Urinary bladder (tissue), 3 donors: ENCODE measurements at regions not wholly inside any gene's neighbourhood (a gene's known extent, or its start where the extent isn't known, plus 50 kb on each side); places are given as distances from the start of the nearest gene placed in this dataset.

Experiments
- DNase-seq: peaks from one replicate; pipeline ENCODE4 v3.0.0-alpha.2; 2015; ENCODE audit errors: extremely low spot score
- H3K27ac ChIP-seq: one replicate; pipeline ENCODE4 v1.5.1; 2013; ENCODE audit warnings: low read depth, mild to moderate bottlenecking, moderate library complexity
- H3K36me3 ChIP-seq: one replicate; pipeline ENCODE4 v1.6.1; 2013; ENCODE audit warnings: mild to moderate bottlenecking, moderate library complexity; ENCODE audit not compliant: insufficient read depth
- H3K4me1 ChIP-seq: one replicate; pipeline ENCODE4 v1.6.1; 2013; ENCODE audit warnings: mild to moderate bottlenecking, moderate library complexity; ENCODE audit not compliant: insufficient read depth
- H3K4me3 ChIP-seq: one replicate; pipeline ENCODE4 v1.5.1; 2013; ENCODE audit warnings: low read depth, low read length
- whole genome bisulfite sequencing: extraction: QIAGEN DNeasy Blood & Tissue Kit; methylation state at CpG from one replicate; pipeline ENCODE4 v1.1.7; 2013; 5-methylcytosine and 5-hydroxymethylcytosine counted together
- donor health status: healthy with polysubstance abuse.
- donor health status: healthy.

DNA sequence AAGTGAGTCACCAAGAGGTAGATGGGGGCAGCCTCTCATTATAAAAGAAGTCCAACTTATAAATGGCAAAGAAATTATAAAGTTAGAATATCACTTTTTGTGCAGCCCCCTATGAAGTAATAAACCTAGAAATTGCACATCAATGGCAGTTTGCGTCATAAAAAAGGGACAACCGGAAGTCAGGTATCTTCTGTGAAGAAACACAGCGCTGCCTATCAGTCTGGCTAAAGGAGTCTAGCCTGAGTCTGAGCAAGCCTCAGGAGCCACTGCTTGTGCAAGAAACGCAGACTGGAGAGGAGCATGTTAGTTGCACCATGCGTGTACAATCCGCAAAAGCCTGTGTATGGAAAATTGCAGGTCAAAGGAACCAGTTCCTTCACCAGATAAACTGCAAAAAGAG is 178.4 kb downstream of the ARRDC4 start:
- H3K36me3 ChIP-seq = no peaks in the 10 kb centered on the region
- no peak overlapping the region for H3K27ac ChIP-seq
- no peak overlapping the region for H3K4me3 ChIP-seq
- H3K4me1 ChIP-seq = no peaks in the 10 kb centered on the region
- DNase-seq = no peak
- 90% methylated on average over 6 of the region's 6 CpGs for WGBS

DNA sequence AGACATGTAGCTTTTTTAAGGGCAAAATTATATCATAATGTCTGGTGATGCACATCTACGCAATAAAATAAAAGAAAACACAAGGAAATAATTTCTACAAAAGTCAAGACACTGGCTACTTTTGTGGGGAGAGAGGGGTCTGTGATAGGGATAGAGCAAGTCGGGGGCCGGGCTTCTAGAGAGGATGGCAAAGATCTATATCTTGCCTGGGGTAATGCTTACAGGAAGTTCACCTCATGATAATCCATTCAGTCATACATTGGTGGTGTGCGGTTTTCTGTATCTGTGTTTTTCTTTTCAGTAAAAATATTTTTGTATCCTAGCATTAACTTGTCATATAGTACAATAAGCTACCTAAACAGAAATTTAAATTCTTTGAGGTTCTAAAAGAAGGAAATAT is 178.8 kb downstream of the ARRDC4 start:
- 80% methylated on average over 4 of the region's 4 CpGs for WGBS
- no peaks in the 10 kb centered on the region for H3K4me1 ChIP-seq
- no peaks in the 10 kb centered on the region for H3K36me3 ChIP-seq
- no peak for DNase-seq
- H3K27ac ChIP-seq = no peak overlapping the region
- no peak overlapping the region for H3K4me3 ChIP-seq

DNA sequence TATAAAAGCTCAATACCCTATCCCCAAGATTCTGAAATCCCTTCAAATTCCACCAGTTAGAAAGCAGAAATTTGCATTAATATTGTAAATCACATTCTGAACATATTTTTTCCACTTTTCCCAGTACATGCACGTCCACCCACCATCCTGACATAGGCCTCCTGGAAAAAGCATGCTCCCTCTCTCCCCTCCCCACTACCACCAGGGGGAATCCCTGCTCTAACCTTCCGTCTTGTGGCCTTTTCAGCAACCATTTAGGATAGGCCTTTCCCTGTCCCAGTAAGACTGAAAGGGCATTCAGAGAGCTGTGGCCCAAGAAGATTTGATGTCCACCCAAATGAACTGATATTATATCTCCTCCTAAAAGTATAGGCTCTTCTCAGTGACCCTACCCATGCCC is 182.1 kb downstream of the ARRDC4 start:
- H3K4me1 ChIP-seq = no peaks in the 10 kb centered on the region
- 84% methylated on average over 2 of the region's 2 CpGs for WGBS

DNA sequence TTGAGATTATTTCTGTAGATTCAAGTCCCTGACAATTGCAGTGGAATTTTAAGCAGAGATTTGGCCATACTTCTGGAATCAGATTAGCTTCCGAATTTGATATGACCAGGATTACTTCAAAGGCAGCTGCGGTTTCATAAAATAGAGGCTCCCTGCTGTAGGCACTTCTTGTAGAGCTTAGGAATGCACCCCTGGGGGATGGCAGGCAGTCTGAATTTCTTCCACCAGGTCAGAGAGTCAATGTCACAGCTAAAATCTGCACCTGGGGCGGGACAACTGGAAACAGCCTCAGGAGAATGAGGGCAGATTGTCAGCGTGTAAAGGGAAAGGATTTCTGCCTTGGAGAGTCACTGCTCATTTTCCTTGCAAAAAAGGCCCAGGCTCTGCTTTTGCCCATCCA is 182.6 kb downstream of the ARRDC4 start:
- no peak for DNase-seq
- H3K4me3 ChIP-seq = no peak overlapping the region
- WGBS = 82% methylated on average over 4 of the region's 4 CpGs
- H3K36me3 ChIP-seq = no peaks in the 10 kb centered on the region
- H3K4me1 ChIP-seq = no peaks in the 10 kb centered on the region
- no peak overlapping the region for H3K27ac ChIP-seq

More for the DNA sequence above, 182.1 kb downstream of the ARRDC4 start:
- Histone ChIP-seq H3K4me3 (no peak overlapping the region), H3K27ac (no peak overlapping the region), H3K36me3 (no peaks in the 10 kb centered on the region)
- DNase-seq = no peak

DNA sequence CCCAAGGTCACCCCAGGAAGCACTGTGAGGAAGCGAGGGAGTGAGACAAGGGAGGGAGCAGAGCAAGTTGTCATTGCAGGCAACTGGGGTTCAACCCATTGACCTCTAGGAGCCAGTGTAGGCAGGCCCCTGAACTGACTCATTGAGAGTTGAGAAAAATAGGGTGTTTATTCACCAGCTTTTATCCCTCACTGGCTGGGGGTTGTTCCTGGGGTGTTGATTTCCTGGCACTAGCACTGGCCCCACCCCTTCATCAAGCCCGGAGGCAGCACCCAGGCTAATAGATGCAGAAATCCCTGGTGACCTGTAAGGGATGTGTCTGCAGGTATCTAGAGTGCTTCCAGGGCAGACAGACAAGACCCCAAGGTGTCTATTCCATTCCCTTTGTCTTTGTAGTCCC is 183.9 kb downstream of the ARRDC4 start:
- no peak for DNase-seq
- Histone ChIP-seq H3K27ac (no peak overlapping the region), H3K4me1 (no peaks in the 10 kb centered on the region), H3K36me3 (no peaks in the 10 kb centered on the region), H3K4me3 (no peak overlapping the region)
- WGBS = 83% methylated on average over 2 of the region's 2 CpGs

DNA sequence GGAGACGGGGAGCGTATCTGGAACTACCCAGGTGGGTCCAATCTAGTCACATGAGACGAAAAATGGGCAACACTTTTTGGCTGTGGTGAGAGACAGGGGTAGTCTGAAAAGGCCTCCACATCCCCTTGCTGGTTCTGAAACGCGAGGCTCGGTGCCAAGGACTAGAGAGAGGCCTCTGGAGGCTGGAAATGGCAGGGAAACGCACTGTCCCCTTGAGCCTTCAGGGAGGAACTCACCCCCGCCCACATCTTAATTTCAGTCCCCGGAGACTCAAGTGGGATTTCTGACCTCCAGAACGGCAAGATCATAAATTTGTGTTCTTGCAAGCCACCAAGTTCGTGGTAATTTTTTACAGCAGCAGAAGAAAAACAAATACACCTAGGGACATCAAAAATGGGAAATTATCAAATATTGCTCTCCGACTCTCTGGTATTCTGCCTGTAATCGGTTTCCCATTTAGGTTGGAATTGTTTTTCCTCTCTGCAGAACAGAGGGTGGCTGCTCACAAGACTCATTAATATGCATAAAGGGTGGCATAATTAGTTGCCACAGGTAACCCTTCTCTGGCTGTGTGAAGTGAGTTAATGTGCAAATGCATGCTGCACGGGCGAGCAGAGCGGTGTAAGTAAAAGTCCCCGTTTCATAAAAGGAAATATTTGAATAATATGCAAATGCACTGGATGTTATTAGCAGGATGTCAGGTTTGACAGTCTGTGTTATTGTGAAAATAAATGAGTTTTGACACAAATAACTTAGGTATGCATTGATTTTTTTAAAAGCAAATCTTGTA is 185.7 kb downstream of the ARRDC4 start:
- Histone ChIP-seq H3K36me3 (no peaks in the 10 kb centered on the region), H3K4me3 (no peak overlapping the region), H3K27ac (no peak overlapping the region), H3K4me1 (no peaks in the 10 kb centered on the region)
- no peak for DNase-seq
- WGBS = 84% methylated on average over 17 of the region's 17 CpGs

DNA sequence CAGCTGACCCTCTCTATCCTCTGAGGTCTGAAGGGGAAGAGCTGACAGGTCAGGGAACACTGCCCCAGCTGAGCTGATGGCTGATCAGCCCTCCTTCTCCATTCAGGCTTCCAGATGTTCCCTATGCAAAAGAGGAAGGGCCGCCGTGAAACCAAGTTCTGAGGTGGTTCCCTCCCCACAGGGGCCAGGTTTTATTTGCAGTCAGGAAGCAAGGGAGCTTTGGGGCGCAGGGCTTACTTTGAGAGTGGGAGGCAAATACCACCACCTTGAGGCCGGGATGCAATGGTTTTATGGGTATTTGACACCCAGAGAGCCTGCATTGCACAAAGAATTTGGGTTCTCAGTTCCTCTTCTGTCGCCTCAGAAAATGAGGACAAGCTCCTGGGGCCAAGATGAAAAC is 186.9 kb downstream of the ARRDC4 start:
- Histone ChIP-seq H3K27ac (no peak overlapping the region), H3K36me3 (no peaks in the 10 kb centered on the region), H3K4me3 (no peak overlapping the region), H3K4me1 (no peaks in the 10 kb centered on the region)
- no peak for DNase-seq
- WGBS = 79% methylated on average over 5 of the region's 5 CpGs

DNA sequence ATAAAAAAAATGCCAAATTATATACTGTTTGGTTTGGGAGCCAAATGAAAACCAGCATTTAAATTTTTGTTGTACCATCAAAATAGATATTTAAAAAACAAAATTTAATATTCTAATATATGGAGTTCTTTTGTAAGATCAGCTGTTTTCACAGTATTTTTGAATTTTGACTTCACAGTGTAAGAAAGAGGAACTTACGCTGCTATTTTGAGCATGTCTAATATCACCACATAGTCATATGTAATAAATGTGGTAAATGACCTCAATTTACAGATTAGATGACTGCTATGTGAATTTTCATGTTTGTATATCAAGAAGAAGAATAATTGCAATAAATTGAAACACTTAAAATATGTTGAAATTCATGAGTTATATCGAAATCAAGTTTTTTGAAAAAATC is 189.6 kb downstream of the ARRDC4 start:
- Histone ChIP-seq H3K36me3 (no peaks in the 10 kb centered on the region), H3K4me1 (no peaks in the 10 kb centered on the region), H3K27ac (no peak overlapping the region), H3K4me3 (no peak overlapping the region)
- DNase-seq = no peak
- 87% methylated on average over 2 of the region's 2 CpGs for WGBS

DNA sequence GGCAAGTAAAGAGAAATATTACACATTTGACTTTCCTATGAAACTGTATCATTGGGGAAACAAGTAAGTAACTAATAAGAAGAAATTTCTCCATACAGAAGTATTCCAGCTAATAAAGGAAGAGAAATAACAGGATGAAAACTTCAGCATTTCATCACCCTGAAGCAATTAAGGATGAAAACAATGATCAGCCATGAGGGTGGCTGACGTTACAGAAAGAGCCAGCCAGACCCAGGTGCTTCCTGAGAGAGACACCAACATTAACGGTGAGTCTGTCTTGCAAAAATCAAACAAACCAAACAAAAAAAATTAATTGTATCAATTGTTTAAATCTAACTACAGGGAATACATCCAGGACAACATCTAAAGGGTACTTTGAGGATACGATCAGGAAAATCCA is 190.0 kb downstream of the ARRDC4 start:
- DNase-seq = no peak
- 56% methylated on average over 3 of the region's 3 CpGs for WGBS
- H3K27ac ChIP-seq = no peak overlapping the region
- no peaks in the 10 kb centered on the region for H3K36me3 ChIP-seq
- H3K4me1 ChIP-seq = no peaks in the 10 kb centered on the region
- no peak overlapping the region for H3K4me3 ChIP-seq

DNA sequence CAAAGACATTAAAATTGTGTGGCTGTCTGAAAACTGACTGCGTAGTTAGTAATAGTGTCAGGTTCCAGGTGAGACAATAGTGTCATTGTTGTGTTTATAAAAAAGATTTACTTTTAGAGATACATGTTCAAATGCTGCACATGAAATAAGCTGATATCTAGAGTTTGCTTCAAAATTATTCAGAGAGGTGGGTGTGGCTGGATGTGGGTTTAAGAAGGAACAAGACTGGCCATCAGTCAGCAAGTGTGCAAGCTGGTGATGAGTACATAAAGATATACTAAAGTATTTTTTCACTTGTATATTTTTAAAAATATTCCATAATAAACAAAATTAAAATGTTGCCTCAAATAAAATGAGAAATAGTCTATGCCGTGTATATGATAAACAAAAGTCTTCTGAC is 190.6 kb downstream of the ARRDC4 start:
- H3K4me3 ChIP-seq = no peak overlapping the region
- 85% methylated on average over 2 of the region's 2 CpGs for WGBS
- H3K36me3 ChIP-seq = no peaks in the 10 kb centered on the region
- H3K4me1 ChIP-seq = no peaks in the 10 kb centered on the region
- H3K27ac ChIP-seq = no peak overlapping the region
- DNase-seq = no peak

DNA sequence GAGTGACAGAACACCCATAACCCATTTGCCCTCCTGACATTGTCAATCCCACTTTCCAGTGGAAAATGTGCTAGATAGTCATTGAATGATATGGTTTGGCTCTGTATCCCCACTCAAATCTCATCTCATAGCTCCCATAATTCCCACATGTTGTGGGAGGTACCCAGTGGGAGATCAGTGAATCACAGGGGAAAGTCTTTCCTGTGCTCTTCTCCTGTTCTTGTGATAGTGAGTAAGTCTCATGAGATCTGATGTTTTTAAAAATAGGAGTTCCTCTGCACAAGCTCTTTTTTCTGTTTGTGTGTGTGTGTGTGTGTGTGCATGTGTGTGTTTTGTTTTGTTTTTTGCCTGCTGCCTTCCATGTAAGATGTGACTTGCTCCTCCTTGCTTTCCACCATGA is 191.7 kb downstream of the ARRDC4 start:
- Histone ChIP-seq H3K36me3 (no peaks in the 10 kb centered on the region), H3K4me1 (no peaks in the 10 kb centered on the region), H3K4me3 (no peak overlapping the region), H3K27ac (no peak overlapping the region)
- no peak for DNase-seq

DNA sequence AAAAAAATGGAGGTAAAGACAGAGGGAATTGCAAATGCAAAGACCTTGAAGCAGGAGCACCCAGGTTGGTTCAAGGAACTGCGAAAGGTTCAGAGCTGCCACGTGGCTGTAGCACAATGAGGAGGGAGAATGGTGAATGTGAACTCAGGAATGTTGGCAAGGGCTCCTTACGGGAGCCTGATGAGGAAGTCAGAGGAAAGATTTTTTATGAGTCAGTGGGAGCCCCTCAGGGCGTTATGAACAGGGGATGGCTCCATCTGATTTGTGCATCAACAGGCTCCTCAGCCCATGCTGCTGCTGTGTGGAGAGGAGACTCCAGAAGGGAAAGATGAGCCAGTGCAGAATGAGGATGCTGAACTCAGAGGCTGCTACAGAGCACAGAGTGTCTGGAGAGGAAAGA is 194.4 kb downstream of the ARRDC4 start:
- WGBS = 30% methylated on average over 4 of the region's 4 CpGs
- H3K36me3 ChIP-seq = no peaks in the 10 kb centered on the region
- no peaks in the 10 kb centered on the region for H3K4me1 ChIP-seq
- no peak overlapping the region for H3K4me3 ChIP-seq
- DNase-seq = no peak
- H3K27ac ChIP-seq = no peak overlapping the region

DNA sequence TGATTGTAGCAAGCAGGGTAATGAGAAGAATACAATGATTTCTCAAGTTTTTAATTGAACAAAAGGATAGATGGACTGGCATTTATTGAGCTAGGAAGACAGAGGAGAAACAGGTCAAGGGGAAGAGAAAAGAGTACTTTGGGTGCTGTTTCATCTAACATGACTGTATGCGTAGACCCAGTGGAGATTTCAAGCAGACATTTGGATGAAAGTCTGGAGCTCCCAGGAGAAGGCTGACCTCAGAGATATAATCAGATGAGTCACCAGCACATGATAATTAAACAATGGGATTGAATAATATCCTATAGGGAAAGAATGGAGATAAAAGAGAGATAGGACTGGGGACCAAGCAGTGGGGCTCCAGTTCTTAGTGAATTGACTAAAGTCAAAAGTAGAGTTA is 194.9 kb downstream of the ARRDC4 start:
- no peak overlapping the region for H3K27ac ChIP-seq
- no peaks in the 10 kb centered on the region for H3K36me3 ChIP-seq
- DNase-seq = no peak
- H3K4me3 ChIP-seq = no peak overlapping the region
- 67% methylated on average over 1 of the region's 1 CpG for WGBS
- H3K4me1 ChIP-seq = no peaks in the 10 kb centered on the region

DNA sequence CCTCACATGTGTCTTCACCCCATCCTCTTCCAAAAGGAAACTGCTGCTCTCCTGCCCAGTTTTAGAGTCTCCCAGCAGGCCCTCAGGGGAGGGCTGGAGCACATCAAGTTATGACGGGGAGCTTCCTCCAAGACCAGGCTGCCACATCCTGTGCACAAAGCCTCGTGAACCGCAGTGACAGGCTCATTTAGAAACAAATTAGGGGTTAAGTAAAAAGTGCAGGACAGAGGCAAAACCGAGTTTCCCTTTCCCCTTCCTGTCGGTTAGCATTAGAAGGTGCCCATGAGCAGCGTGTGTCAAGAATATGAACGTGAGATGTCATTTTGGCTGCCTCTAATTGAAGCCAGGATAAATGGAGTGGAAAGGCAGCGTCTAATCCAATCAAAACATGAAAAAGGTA is 199.7 kb downstream of the ARRDC4 start:
- Histone ChIP-seq H3K4me1 (no peaks in the 10 kb centered on the region), H3K36me3 (no peaks in the 10 kb centered on the region), H3K4me3 (no peak overlapping the region), H3K27ac (no peak overlapping the region)
- no peak for DNase-seq
- WGBS = 55% methylated on average over 8 of the region's 8 CpGs
